Ovary (tissue), 7 donors: ENCODE measurements at regions not wholly inside any gene's neighbourhood (a gene's known extent, or its start where the extent isn't known, plus 50 kb on each side); places are given as distances from the start of the nearest gene placed in this dataset.
"Not testable (repeated sequence)": the region's sequence is repeated elsewhere in the genome, so short reads cannot be mapped to it uniquely, and the experiment has no call there.

Source experiments
- DNase-seq, 5 donors: peaks; one replicate each; pipeline ENCODE4 v3.0.0-alpha.2; 2019 to 2020
- H3K27ac ChIP-seq, 2 donors: fragments of 200-600 bp; one replicate each; pipeline versions ENCODE4 v1.5.1 to v1.8.0; 2019 to 2022
- H3K27me3 ChIP-seq: fragments of 200-600 bp; one replicate; pipeline ENCODE4 v1.8.0; 2022
- H3K36me3 ChIP-seq: fragments of 200-600 bp; sonication (generic); one replicate; pipeline ENCODE4 v1.5.1; 2019
- H3K4me1 ChIP-seq: one replicate; pipeline ENCODE4 v1.8.1; 2013; ENCODE audit warnings: mild to moderate bottlenecking, moderate library complexity; ENCODE audit not compliant: insufficient read depth
- H3K4me3 ChIP-seq: fragments of 200-600 bp; sonication (generic); one replicate; pipeline ENCODE4 v1.5.1; 2017
- H3K9me3 ChIP-seq, 2 donors: fragments of 200-600 bp in 1 of 2; sonication (generic) in 1 of 2; one replicate each; pipeline versions ENCODE4 v1.5.1 to v1.8.1; 2013 to 2019; ENCODE audit warnings: mild to moderate bottlenecking in 1 of 2, moderate library complexity in 1 of 2
- EP300 ChIP-seq: sonication (generic); formaldehyde crosslinking; IDR thresholded peaks from one replicate; pipeline ENCODE4 v1.6.1; 2017; ENCODE audit warnings: antibody characterized with exemption
- POLR2A ChIP-seq: fragments of 450-650 bp; IDR thresholded peaks from one replicate; pipeline ENCODE4 v1.6.1; 2017; ENCODE audit warnings: antibody characterized with exemption, mild to moderate bottlenecking, moderate library complexity
- WGBS, 3 donors: extraction: QIAGEN DNeasy Blood & Tissue Kit in 1 of 3; methylation state at CpG; one replicate each; pipeline versions ENCODE4 v1.1.5 to v1.1.7; 2013 to 2017; 5-methylcytosine and 5-hydroxymethylcytosine counted together
- intact Hi-C, 4 donors: fragments of 100-400 bp; cut with DNase I; formaldehyde crosslinking; loops; one replicate each; pipeline versions ENCODE4 v1.11.0 to v1.15.1; 2022 to 2023
- TF ChIP-seq, protein P1 (sequence below), 3 donors: fragments of 450-650 bp in 2 of 3; fragments of 200-600 bp in 1 of 3; IDR thresholded peaks; one replicate each; pipeline versions ENCODE4 v1.5.1 to v1.8.0; 2016 to 2022; ENCODE audit warnings: antibody characterized with exemption in 3 of 3, mild to moderate bottlenecking in 1 of 3
- donor health status: DM: no; HTN: no; CAD: no; lungs with moderate emphysema.
- donor health status: DM: no; HTN: no; CAD: no.
- donor health status: Bipolar disorder and iron deficiency.
- donor health status: DM: no; HTN: no; CAD: no.
- donor health status: DM: yes; HTN: yes; CAD: no.

DNA sequence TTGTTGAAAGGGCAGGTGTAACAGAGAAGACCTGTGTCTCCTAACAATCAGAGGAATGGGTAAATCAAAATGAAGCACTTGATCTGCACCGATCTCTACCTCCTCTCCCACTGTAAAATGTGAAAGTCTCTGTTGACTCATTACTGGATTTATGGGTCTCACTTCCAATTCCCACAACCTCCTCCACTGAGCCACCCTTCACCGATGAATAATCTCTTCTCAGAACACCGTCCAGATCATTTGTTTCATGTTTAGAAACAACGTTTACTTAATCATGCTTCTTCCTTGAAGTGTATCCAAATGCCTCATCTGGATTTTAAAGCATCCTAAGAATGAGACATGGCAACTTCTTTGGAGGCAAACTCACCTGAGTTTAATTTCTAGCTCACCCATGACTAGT lies 643.6 kb downstream of the ETS1 start:
- Histone ChIP-seq H3K36me3 (no peaks in the 10 kb centered on the region), H3K4me1 (no peaks in the 10 kb centered on the region), H3K27ac (no peak overlapping the region), H3K27me3 (no peaks in the 10 kb centered on the region), H3K4me3 (no peak overlapping the region), H3K9me3 (no peaks in the 10 kb centered on the region)
- TF ChIP-seq, protein P1, sequence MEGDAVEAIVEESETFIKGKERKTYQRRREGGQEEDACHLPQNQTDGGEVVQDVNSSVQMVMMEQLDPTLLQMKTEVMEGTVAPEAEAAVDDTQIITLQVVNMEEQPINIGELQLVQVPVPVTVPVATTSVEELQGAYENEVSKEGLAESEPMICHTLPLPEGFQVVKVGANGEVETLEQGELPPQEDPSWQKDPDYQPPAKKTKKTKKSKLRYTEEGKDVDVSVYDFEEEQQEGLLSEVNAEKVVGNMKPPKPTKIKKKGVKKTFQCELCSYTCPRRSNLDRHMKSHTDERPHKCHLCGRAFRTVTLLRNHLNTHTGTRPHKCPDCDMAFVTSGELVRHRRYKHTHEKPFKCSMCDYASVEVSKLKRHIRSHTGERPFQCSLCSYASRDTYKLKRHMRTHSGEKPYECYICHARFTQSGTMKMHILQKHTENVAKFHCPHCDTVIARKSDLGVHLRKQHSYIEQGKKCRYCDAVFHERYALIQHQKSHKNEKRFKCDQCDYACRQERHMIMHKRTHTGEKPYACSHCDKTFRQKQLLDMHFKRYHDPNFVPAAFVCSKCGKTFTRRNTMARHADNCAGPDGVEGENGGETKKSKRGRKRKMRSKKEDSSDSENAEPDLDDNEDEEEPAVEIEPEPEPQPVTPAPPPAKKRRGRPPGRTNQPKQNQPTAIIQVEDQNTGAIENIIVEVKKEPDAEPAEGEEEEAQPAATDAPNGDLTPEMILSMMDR (IDR thresholded peaks at IDR 0.05) = no peak
- TF ChIP-seq EP300 = no peak
- TF ChIP-seq POLR2A = no peak
- intact Hi-C loops = no loop called here
- WGBS, 3 donors = 12 to 21% (median 16%) methylated on average over 4 of the region's 4 CpGs
- DNase-seq = no peak

DNA sequence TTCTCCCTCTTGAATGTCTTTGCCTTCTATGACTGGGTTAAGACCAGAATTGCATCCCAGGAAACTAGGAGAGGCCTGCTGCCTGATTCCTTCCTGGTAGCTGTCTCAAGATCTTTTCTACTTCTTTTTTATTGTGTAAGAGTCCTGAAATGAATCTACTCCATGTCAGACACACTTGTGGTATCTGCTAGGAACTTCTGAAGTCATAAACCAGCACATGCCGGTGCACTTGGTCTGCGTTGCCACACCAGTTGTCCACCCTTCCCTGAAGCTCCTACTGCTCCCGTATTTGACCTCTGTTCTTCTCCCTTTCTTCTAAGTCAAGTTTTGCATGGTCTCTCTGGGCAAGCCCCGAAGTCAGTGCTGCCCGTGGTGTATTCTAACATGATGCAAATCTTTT lies 644.2 kb downstream of the ETS1 start:
- no peaks in the 10 kb centered on the region for H3K9me3 ChIP-seq
- TF ChIP-seq EP300 = no peak
- no peak overlapping the region for H3K27ac ChIP-seq
- no peak for DNase-seq
- no peaks in the 10 kb centered on the region for H3K4me1 ChIP-seq
- no peaks in the 10 kb centered on the region for H3K36me3 ChIP-seq
- 87 to 93% (median 92%) methylated on average over 5 of the region's 5 CpGs for WGBS, 3 donors
- intact Hi-C loops = no loop called here
- H3K4me3 ChIP-seq = no peak overlapping the region
- H3K27me3 ChIP-seq = no peaks in the 10 kb centered on the region

DNA sequence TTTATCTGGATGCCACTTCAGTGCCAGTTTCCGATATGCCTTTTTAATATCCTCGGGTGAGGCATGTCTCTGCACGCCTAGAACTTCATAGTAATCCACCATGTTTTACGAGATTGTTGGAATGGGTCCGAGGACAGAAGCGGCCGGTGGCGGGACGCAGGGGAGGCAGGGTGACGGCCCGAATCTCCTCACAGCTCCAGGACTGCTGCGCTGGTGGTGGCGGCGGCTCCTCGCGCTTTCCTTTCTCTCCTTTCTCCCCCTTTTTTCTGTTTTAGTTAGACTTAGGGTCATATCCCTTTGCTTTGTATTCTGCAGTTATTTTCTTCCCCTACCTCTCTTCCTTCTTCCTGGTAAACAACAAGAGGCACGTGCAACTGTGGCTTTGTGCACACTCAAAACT lies 645.8 kb downstream of the ETS1 start:
- H3K9me3 ChIP-seq, H3K27ac ChIP-seq, H3K36me3 ChIP-seq, H3K4me3 ChIP-seq, DNase-seq, H3K4me1 ChIP-seq, intact Hi-C loops, H3K27me3 ChIP-seq: not testable (repeated sequence)
- WGBS, 3 donors = 92 to 94% (median 94%) methylated on average over 17 of the region's 17 CpGs

DNA sequence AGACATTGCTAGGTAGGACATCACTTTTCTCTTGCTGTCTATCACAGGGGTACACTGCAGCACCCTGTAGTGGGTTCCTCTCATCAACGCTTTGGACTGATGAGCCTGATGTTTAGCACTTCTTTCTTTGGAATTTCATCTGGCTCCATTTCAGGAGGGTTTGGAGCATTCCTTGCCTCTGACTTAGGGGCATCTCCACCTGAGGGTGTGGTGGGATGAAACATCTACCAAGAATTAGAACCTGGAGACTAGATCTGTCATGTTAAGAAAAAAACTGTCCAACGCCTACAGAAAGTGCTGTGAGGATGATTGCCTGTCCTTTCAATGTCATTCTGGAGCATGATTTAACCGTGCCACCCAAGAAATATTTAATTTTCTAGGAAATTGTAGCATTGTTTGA lies 648.4 kb downstream of the ETS1 start:
- TF ChIP-seq POLR2A (no peak), EP300 (no peak)
- TF ChIP-seq, protein P1 (IDR thresholded peaks at IDR 0.05) = no peak
- no peak overlapping the region for H3K27ac ChIP-seq
- no peak for DNase-seq
- H3K4me3 ChIP-seq = no peak overlapping the region
- intact Hi-C loops = no loop called here
- H3K27me3 ChIP-seq = no peaks in the 10 kb centered on the region
- no peaks in the 10 kb centered on the region for H3K9me3 ChIP-seq
- 87 to 95% (median 90%) methylated on average over 3 of the region's 3 CpGs for WGBS, 3 donors
- no peaks in the 10 kb centered on the region for H3K36me3 ChIP-seq
- H3K4me1 ChIP-seq = no peaks in the 10 kb centered on the region

DNA sequence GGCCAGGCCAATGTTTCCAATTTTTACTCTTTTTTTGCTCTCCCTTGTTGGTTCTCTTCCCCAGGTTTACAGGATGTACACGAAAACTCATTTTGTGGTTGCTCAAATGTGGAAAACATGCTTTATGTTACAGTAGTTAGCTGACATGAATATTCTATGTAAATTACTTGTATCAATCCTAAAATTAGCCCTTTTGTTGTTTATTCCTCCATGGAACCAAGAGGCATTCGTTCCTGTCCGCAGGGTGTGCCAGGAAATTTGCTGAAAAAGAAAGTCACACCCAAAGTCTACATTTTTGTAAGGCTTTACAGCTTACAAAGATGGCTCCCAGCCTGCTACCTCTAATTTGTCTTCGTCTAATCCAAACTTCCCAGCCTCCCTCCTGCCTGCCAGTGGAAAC lies 652.3 kb downstream of the ETS1 start:
- no peaks in the 10 kb centered on the region for H3K36me3 ChIP-seq
- H3K4me3 ChIP-seq = no peak overlapping the region
- H3K27me3 ChIP-seq = no peaks in the 10 kb centered on the region
- no peak overlapping the region for H3K27ac ChIP-seq
- WGBS, 3 donors = 79 to 87% (median 81%) methylated on average over 4 of the region's 4 CpGs
- H3K4me1 ChIP-seq = no peaks in the 10 kb centered on the region
- TF ChIP-seq POLR2A (no peak), EP300 (no peak)
- TF ChIP-seq, protein P1 (IDR thresholded peaks at IDR 0.05) = no peak
- intact Hi-C loops = no loop called here
- no peaks in the 10 kb centered on the region for H3K9me3 ChIP-seq
- DNase-seq = no peak

DNA sequence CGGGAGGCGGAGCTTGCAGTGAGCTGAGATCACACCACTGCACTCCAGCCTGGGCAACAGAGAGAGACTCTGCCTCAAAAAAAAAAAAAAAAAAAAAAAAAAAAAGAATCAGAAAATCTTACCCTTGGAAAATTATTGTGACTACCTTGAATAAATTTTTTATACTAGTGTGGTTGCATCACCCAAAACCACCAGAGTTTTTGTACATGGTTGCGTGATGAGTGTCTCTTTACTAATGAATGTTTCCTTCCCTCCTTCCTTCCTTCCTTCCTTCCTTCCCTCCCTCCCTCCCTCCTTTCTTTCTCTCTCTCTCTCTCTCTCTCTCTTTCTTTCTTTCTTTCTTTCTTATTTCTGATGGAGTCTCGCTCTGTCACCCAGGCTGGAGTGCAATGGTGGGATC lies 653.4 kb downstream of the ETS1 start:
- H3K27me3 ChIP-seq, H3K9me3 ChIP-seq, H3K36me3 ChIP-seq, H3K27ac ChIP-seq, H3K4me3 ChIP-seq, DNase-seq, H3K4me1 ChIP-seq, intact Hi-C loops: not testable (repeated sequence)
- WGBS, 3 donors = 92 to 96% (median 92%) methylated on average over 4 of the region's 4 CpGs
